ENCODE measurements at regions not wholly inside any gene's neighbourhood (a gene's known extent, or its start where the extent isn't known, plus 50 kb on each side); places are given as distances from the start of the nearest gene placed in this dataset.

- H3K27me3 Mint-ChIP-seq, result peaks cover 3% of the 10 kb centered on the region
- no peaks in the 10 kb centered on the region for H3K9me3 Mint-ChIP-seq
- no peaks in the 10 kb centered on the region for H3K36me3 Mint-ChIP-seq
- peak; percentile 68 for TF ChIP-seq CTCF (conservative IDR thresholded peaks at IDR 0.05)
- H3K4me1 Mint-ChIP-seq (ENCODE audit: unreplicated experiment), result no peaks in the 10 kb centered on the region
- DNase-seq (ENCODE audit: extremely low spot score, unreplicated experiment), result no peak
- H3K4me3 Mint-ChIP-seq, result no peak overlapping the region
- H3K27ac Mint-ChIP-seq, result no peak overlapping the region
Measured at GRCh38 chr5:120803282-120803681, 339.2 kb downstream of the PRR16 start.

GRCh38 chr5:120805131-120805530 lies 341.0 kb downstream of the PRR16 start:
- Mint-ChIP-seq H3K27ac (no peak overlapping the region), H3K4me3 (no peak overlapping the region), H3K9me3 (no peaks in the 10 kb centered on the region), H3K4me1 (ENCODE audit: unreplicated experiment) (no peaks in the 10 kb centered on the region), H3K27me3 (peaks cover 3% of the 10 kb centered on the region), H3K36me3 (no peaks in the 10 kb centered on the region)
- TF ChIP-seq CTCF (conservative IDR thresholded peaks at IDR 0.05), result no peak
- no peak for DNase-seq (ENCODE audit: extremely low spot score, unreplicated experiment)

GRCh38 chr5:120806202-120806601 lies 342.1 kb downstream of the PRR16 start:
- H3K4me3 Mint-ChIP-seq, result no peak overlapping the region
- peaks cover 3% of the 10 kb centered on the region for H3K27me3 Mint-ChIP-seq
- no peaks in the 10 kb centered on the region for H3K9me3 Mint-ChIP-seq
- DNase-seq (ENCODE audit: extremely low spot score, unreplicated experiment), result no peak
- TF ChIP-seq CTCF (conservative IDR thresholded peaks at IDR 0.05), result no peak
- no peaks in the 10 kb centered on the region for H3K4me1 Mint-ChIP-seq (ENCODE audit: unreplicated experiment)
- H3K27ac Mint-ChIP-seq, result no peak overlapping the region
- no peaks in the 10 kb centered on the region for H3K36me3 Mint-ChIP-seq

DNA sequence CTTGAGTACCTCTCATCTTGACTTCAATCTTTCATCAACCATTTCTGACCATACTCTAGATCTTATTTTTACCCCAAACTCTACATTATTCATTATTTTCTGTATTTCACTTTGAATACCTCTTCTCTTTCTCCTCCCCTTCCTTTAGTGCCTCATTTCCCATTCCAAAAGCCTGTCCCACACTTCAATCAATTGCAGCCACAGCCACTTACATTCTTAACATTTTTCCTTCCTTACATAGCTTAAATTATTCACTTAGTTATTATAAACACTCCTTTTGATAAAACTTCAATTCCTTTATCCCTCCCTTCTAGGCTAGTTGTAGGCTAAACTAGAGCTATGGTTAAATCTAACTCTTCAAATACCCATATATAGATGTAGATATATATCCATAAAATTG lies 344.0 kb downstream of the PRR16 start:
- Mint-ChIP-seq H3K9me3 (no peaks in the 10 kb centered on the region), H3K4me3 (no peak overlapping the region), H3K27me3 (no peaks in the 10 kb centered on the region), H3K27ac (no peak overlapping the region), H3K36me3 (no peaks in the 10 kb centered on the region), H3K4me1 (ENCODE audit: unreplicated experiment) (no peaks in the 10 kb centered on the region)
- no peak for TF ChIP-seq CTCF (conservative IDR thresholded peaks at IDR 0.05)
- no peak for DNase-seq (ENCODE audit: extremely low spot score, unreplicated experiment)

- Mint-ChIP-seq H3K4me3 (no peak overlapping the region), H3K27me3 (no peaks in the 10 kb centered on the region), H3K9me3 (no peaks in the 10 kb centered on the region), H3K36me3 (no peaks in the 10 kb centered on the region), H3K4me1 (ENCODE audit: unreplicated experiment) (no peaks in the 10 kb centered on the region), H3K27ac (no peak overlapping the region)
- DNase-seq (ENCODE audit: extremely low spot score, unreplicated experiment), result no peak
- no peak for TF ChIP-seq CTCF (conservative IDR thresholded peaks at IDR 0.05)
Measured at GRCh38 chr5:120808606-120809005, 344.5 kb downstream of the PRR16 start.

GRCh38 chr5:120813551-120813950 lies 349.5 kb downstream of the PRR16 start:
- no peak overlapping the region for H3K4me3 Mint-ChIP-seq

More at GRCh38 chr5:120813551-120813950, 349.5 kb downstream of the PRR16 start:
- Mint-ChIP-seq H3K27ac (no peak overlapping the region), H3K4me1 (ENCODE audit: unreplicated experiment) (no peaks in the 10 kb centered on the region), H3K27me3 (no peaks in the 10 kb centered on the region), H3K36me3 (no peaks in the 10 kb centered on the region), H3K9me3 (peaks cover 4% of the 10 kb centered on the region)
- no peak for DNase-seq (ENCODE audit: extremely low spot score, unreplicated experiment)
- no peak for TF ChIP-seq CTCF (conservative IDR thresholded peaks at IDR 0.05)
